T-helper 1 cell treated with Interleukin-12 subunit alpha and Interleukin-12 subunit beta and Interleukin-4 antibody, amounts not matched to agents 30 μg/mL and 1 μg/mL, for 36 hours (primary cell): ENCODE measurements at regions not wholly inside any gene's neighbourhood (a gene's known extent, or its start where the extent isn't known, plus 50 kb on each side); places are given as distances from the start of the nearest gene placed in this dataset.

ENCODE experiments used
- H3K27ac Mint-ChIP-seq: one replicate; pipeline ENCODE4 v1.8.0; 2021; ENCODE audit warnings: mild to moderate bottlenecking, mixed read lengths
- H3K27me3 Mint-ChIP-seq: one replicate; pipeline ENCODE4 v1.8.0; 2021; ENCODE audit warnings: low read depth, mixed read lengths
- H3K36me3 Mint-ChIP-seq: one replicate; pipeline ENCODE4 v1.8.0; 2021; ENCODE audit warnings: low read depth, mixed read lengths
- H3K4me1 Mint-ChIP-seq: one replicate; pipeline ENCODE4 v1.8.0; 2021; ENCODE audit warnings: low read depth, mixed read lengths
- H3K4me3 Mint-ChIP-seq: one replicate; pipeline ENCODE4 v1.8.0; 2021; ENCODE audit warnings: mild to moderate bottlenecking, moderate library complexity, mixed read lengths
- H3K9me3 Mint-ChIP-seq: one replicate; pipeline ENCODE4 v1.8.0; 2021; ENCODE audit warnings: mixed read lengths

GRCh38 chr4:175561696-175562095 lies 250.4 kb downstream of the GPM6A start:
- Mint-ChIP-seq H3K4me3 (no peak overlapping the region), H3K9me3 (no peaks in the 10 kb centered on the region), H3K4me1 (no peaks in the 10 kb centered on the region), H3K27me3 (no peaks in the 10 kb centered on the region), H3K27ac (no peak overlapping the region), H3K36me3 (no peaks in the 10 kb centered on the region)

- Mint-ChIP-seq H3K9me3 (no peaks in the 10 kb centered on the region), H3K27ac (no peak overlapping the region), H3K4me1 (no peaks in the 10 kb centered on the region), H3K27me3 (no peaks in the 10 kb centered on the region), H3K4me3 (no peak overlapping the region), H3K36me3 (no peaks in the 10 kb centered on the region)
These were observed 250.0 kb downstream of the GPM6A start for GRCh38 chr4:175562111-175562510.

- H3K9me3 Mint-ChIP-seq = no peaks in the 10 kb centered on the region
- no peaks in the 10 kb centered on the region for H3K36me3 Mint-ChIP-seq
- H3K27ac Mint-ChIP-seq = no peak overlapping the region
- H3K4me1 Mint-ChIP-seq = no peaks in the 10 kb centered on the region
- no peaks in the 10 kb centered on the region for H3K27me3 Mint-ChIP-seq
- no peak overlapping the region for H3K4me3 Mint-ChIP-seq
These were observed 249.5 kb downstream of the GPM6A start for GRCh38 chr4:175562542-175562941.
